ENCODE measurements at regions not wholly inside any gene's neighbourhood (a gene's known extent, or its start where the extent isn't known, plus 50 kb on each side); places are given as distances from the start of the nearest gene placed in this dataset.

DNA sequence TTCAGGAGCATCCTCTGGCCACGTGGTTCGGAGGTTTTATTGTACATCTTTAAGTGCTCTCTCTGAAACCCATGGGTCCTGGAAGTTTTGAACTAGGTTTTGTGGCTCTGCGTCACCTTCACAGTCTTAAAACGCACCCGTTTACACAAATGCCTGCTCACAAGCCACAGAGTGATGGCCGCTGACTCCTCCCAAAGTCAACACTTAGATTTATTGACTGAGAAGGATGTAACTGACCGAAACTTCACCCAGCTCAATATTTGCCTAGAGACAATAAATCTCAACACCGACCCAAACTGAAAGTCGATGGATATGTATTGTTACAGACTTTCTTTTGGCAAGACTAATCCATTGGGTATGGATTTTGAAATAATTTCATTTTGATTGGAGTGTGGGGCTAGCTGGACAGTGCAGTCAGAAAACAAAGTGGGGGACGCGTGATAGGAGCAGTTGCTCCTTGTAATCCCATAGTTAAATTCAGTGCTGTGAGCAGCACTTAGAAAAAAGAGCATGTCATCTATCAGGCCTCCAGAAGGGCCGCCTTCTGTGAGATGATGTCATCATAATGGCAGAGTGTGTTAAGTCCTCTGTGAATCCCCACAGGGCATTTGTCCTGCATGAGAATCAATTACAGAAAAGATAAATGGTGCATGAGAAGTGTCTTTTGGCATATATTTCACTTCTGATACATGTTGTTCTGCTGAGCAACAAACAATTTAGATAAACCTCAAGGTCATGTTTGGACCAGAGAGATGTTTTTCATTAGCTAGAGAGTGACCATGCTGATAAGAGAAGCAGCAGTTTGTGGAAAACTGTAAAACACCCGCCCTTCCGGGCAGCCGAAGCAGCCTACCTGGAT, 183.7 kb downstream of the INO80D start:
- DNase-seq (no peak), ATAC-seq (no peak)

GRCh38 chr2:205901491-205901890, 184.5 kb downstream of the INO80D start:
- ATAC-seq (no peak), DNase-seq (no peak)

GRCh38 chr2:205898744-205899143, 187.2 kb downstream of the INO80D start:
- DNase-seq = no peak
- no peak for ATAC-seq

DNA sequence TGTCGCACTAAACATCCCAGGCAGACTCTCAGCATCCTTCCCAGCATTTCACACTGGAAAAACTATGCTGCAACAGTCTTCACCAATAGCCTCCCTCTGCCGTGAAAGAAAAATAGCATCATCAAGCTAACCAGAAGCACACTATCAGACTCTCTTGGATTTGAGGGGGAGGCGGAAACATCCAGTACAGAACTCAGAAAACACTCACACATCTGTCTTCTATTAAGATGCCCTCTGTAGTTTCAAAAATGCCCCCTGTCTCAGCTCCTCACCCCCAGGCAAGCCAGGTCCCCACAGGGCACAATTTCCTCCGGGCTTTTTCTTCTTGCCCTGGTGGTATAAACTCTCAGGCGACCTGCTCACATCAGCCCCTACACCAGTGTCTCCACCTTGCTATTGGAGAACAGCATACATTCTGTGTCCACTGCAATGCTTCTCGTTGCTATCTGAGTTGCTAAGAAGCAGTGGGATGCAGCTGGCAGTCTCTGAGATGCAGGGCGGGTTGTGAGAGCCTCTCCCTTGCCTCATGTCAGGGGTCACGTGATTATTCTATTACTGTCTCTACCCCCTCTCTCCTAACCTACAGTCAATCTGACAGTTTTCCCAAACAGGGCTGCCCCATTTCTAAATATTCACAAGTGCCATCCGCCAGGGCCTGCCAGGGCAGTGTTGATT, 189.9 kb downstream of the INO80D start:
- no peak for DNase-seq
- ATAC-seq = no peak

DNA sequence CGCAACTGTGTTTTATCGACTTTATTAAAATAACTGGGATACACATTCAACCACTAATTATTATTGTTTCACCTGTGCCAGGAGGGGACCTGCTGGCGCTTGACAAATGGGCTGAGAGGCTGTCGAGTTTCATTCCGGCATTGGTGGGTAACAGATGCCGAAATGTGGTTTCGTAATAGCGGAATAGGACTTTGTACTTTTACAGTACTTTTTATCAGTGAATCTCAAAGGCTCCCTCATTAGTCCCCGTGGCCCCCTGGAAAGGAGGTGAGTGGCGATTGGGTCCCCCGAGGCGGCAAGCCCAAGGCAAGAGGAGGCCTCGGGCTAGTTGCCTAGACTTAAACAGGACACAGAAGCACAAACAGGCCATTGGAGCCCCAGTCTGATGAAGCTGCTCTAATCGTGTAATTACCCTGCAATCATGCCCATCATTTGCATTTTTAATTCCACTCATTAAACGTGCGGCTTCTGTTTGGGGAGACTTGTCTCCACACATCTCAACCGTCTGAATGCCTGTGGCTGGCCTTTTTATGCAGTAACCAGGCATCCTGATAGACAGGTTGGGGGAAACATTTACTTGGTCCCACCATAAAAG, 193.2 kb downstream of the INO80D start:
- no peak for ATAC-seq
- no peak for DNase-seq

DNA sequence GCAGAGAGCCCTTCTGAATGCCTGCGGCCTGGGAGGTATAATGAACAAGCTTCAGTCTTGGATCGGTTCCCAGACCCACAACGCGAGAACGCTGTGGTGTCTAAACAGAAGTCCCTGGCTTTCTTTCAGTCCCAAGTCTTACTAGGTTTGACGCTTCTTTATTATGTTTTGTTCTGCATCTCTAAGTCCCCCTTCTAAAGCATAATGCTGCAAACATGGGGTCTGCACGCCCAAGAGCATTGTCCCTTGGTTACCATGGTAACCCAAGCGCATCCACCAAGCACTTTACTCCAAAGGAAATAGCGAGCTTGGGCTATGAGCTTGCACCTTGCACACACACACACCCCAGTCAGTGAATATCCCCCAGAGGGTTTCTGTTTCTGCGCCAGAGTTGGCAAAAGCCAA, 193.7 kb downstream of the INO80D start:
- ATAC-seq = no peak
- no peak for DNase-seq

DNA sequence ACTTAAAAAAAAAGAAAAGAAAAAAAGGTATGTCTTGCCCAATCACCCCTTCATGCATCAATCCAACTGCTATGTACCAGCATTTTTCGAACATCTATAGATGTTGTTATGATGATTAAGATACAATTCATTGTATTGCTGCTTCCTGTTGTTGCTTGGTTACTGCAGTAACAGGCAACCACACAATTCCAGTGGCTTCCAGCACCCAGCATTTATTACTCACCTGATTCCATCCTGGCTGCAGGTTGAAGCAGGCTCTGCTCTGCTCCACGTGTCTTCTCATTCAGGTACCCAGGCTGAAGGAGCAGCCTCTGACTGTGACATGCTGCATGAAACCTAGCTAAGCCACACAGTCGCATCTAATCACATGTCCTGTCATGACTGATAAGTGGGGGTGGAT, 196.9 kb downstream of the INO80D start:
- no peak for ATAC-seq
- DNase-seq = no peak

DNA sequence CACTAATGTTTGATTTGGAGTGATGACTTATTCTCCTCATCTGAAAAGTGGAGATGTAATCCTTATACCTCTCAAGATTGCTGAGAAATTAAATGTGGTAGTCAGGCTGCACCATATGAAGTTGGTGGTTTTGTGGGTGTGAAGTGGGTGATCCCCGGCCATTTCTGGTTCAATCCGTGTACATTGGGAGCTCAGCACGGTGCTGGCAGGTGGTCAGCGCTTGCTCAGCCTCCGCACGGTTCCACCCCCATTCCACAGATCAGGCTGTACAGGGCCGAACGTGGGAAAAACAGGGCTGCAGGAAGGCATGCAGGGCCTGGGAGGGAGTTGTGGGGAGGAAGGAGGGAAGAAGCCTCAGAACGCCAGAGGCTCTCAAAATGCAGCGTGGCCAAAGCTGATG, 198.3 kb downstream of the INO80D start:
- peak; percentile 15 for ATAC-seq

DNA sequence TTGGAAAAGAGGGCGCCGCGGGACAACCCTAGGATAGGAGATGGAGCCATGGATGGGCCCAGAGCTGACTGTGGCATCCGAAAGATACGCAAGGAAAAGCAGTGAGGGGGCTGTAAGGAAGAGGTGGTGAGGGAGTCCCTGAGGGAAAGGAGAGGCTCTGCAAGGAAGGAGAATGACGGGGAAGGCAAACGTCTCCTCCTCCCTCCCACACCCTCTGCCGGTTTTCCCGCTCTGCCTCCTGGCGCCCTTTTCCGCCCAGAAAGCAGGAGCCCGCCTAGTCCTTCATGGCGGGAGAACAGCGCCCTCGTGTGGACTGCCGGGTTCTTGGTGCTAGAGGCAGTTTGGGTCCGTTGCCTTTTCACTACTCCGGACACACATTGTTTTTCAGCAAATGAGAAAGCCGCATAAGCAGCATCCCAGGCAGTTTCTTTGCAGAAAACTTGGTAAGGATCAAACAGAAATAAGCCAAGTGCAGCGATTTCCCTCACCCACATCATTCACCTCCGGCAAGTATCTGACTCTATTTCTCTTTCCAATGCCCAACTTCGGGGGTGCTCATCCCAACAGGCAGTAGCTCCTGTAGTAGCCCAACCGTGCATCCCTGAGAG, 200.4 kb downstream of the INO80D start:
- peak; percentile 66 for ATAC-seq
- DNase-seq = peak; percentile 84

More for the DNA sequence above, 198.3 kb downstream of the INO80D start:
- DNase-seq = no peak

DNA sequence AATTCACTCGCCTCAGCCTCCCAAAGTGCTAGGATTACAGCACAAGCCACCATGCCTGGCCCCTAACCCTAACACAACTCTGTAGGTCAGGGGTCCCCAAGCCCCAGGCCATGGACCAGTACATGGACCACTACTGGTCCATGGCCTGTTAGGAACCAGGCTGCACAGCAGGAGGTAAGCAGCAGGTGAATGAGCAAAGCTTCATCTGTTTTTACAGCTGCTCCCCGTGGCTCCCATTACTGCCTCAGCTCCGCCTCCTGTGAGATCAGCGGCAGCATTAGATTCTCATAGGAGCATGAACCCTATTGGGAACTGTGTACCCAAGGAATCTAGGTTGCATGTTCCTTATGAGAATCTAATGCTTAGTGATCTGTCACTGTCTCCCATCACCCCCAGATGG, 201.7 kb downstream of the NRP2 start:
- no peak for DNase-seq
- no peak for ATAC-seq

DNA sequence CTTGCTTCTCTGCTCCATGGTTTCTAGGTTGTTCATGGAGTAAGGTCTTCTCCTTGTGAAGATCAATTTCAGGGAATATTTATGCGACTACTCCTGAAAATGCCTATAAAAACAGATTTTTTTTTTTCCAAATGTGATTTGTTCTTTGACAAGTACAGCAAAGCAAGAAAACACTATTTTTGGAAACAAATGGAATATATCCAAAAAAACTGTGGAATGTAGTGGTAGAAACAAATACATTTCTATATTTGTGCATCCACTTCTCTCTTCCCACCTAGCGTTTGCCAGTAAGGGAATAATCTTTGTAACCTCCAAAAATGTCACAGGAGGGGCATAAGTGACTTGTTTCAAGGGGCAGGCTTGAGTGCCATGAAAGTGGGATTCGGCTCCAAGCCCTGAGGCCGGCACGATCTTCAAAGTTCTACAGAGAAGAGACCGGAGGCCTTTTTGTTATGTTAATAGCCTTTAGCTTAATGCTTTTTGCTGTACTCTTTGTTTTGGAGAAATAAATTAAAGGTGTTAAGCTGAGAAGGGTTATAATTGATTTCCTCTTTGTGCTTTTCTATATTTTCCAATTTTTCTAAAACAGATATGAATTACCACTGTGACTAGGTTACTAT, 200.6 kb downstream of the NRP2 start:
- no peak for DNase-seq
- ATAC-seq = no peak

- no peak for ATAC-seq
- DNase-seq = no peak
Measured at GRCh38 chr2:205880048-205880447, 197.7 kb downstream of the NRP2 start.

- DNase-seq (no peak), ATAC-seq (no peak)
Measured at GRCh38 chr2:205878999-205879762, 196.9 kb downstream of the NRP2 start.

GRCh38 chr2:205877496-205877895, 195.2 kb downstream of the NRP2 start:
- no peak for ATAC-seq

DNA sequence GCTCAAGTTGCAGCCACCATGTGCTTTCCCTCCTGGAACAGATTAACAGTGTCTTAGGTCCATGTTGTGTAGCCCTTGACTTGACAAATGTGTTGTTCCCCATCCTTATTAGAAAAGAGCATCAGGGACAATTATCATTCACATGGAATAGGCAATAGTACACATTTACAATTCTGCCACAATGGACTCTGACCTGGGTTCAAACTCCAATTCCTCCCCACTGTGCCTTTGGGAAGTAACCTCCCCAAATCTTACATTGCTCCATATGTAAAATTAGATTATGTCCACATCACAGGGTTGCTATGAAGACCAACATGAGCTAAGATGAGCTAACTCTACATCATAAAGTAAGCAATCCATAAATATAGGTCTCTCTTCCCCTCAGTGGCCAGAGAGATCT, 193.8 kb downstream of the NRP2 start:
- ATAC-seq = no peak
- DNase-seq = no peak

More at GRCh38 chr2:205877496-205877895, 195.2 kb downstream of the NRP2 start:
- DNase-seq = no peak

GRCh38 chr2:205872716-205873115, 190.4 kb downstream of the NRP2 start:
- ATAC-seq (no peak), DNase-seq (no peak)

GRCh38 chr2:205869439-205869838, 187.1 kb downstream of the NRP2 start:
- ATAC-seq (no peak), DNase-seq (no peak)

- peak; percentile 84 for ATAC-seq
Measured at GRCh38 chr2:205868773-205869333, 186.6 kb downstream of the NRP2 start.

DNA sequence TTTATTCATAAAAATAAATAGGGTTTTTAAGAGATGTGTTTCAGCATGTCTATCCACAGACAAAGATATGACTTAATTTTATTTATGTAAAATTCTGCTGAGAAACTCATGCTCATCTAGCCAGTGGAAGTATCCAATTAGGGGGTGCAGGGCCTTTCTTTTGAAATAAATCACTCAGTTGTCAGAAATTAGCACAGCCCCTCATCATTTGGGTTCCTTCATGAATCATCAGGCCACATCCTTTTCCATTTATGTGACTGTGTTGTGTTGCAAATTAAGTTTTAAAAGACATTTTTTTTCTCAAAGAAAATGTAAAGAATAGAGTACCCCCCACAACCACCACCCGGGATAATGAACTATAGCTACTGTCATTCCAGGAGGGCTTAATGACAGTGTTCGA, 185.8 kb downstream of the NRP2 start:
- ATAC-seq (no peak), DNase-seq (no peak)

More at GRCh38 chr2:205868773-205869333, 186.6 kb downstream of the NRP2 start:
- DNase-seq = peak; percentile 31

DNA sequence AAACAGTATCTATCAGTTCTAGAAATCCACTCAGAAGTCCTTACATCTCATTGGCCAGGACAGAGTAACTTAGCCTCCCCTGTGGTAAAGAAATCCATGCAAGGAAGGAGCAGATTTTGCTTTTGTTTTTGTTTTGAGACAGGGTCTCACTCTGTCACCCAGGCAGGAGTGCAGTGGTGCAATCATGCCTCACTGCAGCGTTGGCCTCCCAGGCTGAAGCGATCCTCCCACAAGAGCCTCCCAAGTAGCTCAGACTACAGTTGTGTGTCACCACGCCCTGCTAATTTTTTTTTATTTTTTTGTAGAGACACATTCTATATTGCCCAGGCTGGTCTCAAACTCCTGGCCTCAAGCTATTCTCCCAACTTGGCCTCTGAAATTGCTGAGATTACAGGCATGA, 185.1 kb downstream of the NRP2 start:
- ATAC-seq = no peak
- no peak for DNase-seq

DNA sequence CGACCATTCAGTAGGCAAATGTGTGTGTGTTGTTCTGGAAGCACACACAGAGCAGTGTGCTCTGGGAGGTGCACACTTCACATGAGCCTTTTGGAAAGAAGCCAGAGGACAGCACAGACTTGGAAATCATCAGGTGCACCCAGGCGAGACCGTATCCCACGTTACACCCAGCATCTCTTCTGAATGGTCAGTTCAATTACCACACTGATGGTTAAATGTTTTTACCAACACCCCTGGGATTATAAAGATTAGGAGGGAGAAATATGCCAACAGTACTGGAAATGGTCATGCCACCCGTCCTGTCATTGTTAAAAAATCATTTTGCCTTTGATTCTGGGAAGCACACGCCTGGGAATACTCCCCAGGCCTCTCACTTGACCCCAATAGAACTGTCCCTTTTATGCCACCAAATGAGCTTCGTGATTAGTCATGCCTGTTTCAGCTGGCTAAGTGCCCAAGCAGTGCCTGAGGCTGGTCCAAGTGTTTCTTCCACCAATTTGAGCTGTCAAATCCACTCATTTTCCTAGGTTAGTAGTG, 183.7 kb downstream of the NRP2 start:
- ATAC-seq = no peak
- DNase-seq = no peak

Data from stimulated activated naive CD8-positive, alpha-beta T cell treated with anti-CD3 and anti-CD28 coated beads, Interleukin-15, Interleukin-2, amounts not matched to agents 100 U/mL and 50 U/mL, for 24 hours (primary cell).